Body of pancreas (tissue), 4 donors: ENCODE measurements at regions not wholly inside any gene's neighbourhood (a gene's known extent, or its start where the extent isn't known, plus 50 kb on each side); places are given as distances from the start of the nearest gene placed in this dataset.
"Not testable (repeated sequence)": the region's sequence is repeated elsewhere in the genome, so short reads cannot be mapped to it uniquely, and the experiment has no call there.

Experiments
- ATAC-seq: fragments of 150-250 bp; one replicate; pipeline ENCODE4 v1.9.1; 2016
- DNase-seq, 4 donors: peaks; one replicate each; pipeline ENCODE4 v3.0.0-alpha.2; 2019
- H3K27ac ChIP-seq, 4 donors: fragments of 200-600 bp; sonication (generic); 1 replicate in 3 of 4; 2 replicates in 1 of 4; pipeline versions ENCODE4 v1.5.1 to v1.6.1; 2016 to 2019; ENCODE audit warnings: mild to moderate bottlenecking in 1 of 4, mixed read lengths in 1 of 4, moderate library complexity in 1 of 4
- H3K27me3 ChIP-seq, 2 donors: fragments of 200-600 bp; sonication (generic); one replicate each; pipeline ENCODE4 v1.6.0; 2016; ENCODE audit warnings: mild to moderate bottlenecking in 1 of 2
- H3K36me3 ChIP-seq, 2 donors: fragments of 200-600 bp; sonication (generic); replicated peaks in 1 of 2; 2 replicates each; pipeline ENCODE4 v1.5.1; 2016; ENCODE audit warnings: low read depth in 2 of 2; ENCODE audit not compliant: insufficient read depth in 1 of 2
- H3K4me1 ChIP-seq: fragments of 200-600 bp; sonication (generic); one replicate; pipeline ENCODE4 v1.6.0; 2016
- H3K4me3 ChIP-seq, 2 donors: fragments of 200-600 bp; sonication (generic); 1 replicate in 1 of 2; 2 replicates in 1 of 2; pipeline ENCODE4 v1.5.1; 2016 to 2019
- H3K9me3 ChIP-seq, 3 donors: fragments of 200-600 bp; sonication (generic); 1 replicate in 2 of 3; 2 replicates in 1 of 3; pipeline ENCODE4 v1.5.1; 2016
- CTCF ChIP-seq, 7 experiments: fragments of 450-650 bp in 4 of 7; fragments of 200-600 bp in 3 of 7; sonication (generic) in 3 of 7; IDR thresholded peaks; one replicate each; pipeline ENCODE4 v1.5.1; 2016 to 2019; ENCODE audit warnings: antibody characterized with exemption in 7 of 7
- POLR2A ChIP-seq, 3 donors: fragments of 450-650 bp; IDR thresholded peaks; one replicate each; pipeline ENCODE4 v1.6.1; 2016; ENCODE audit warnings: antibody characterized with exemption in 3 of 3, mild to moderate bottlenecking in 2 of 3
- WGBS, 2 donors: methylation state at CpG; one replicate each; pipeline ENCODE4 v1.1.5; 2017; 5-methylcytosine and 5-hydroxymethylcytosine counted together
- intact Hi-C: fragments of 100-400 bp; cut with DNase I; formaldehyde crosslinking; loops from one replicate; pipeline ENCODE4 v1.15.1; 2023

- Histone ChIP-seq H3K36me3 (no peaks in the 10 kb centered on the region), H3K4me1 (no peaks in the 10 kb centered on the region), H3K27ac (no peak overlapping the region), H3K9me3 (no peaks in the 10 kb centered on the region), H3K4me3 (no peak overlapping the region), H3K27me3 (no peaks in the 10 kb centered on the region)
- WGBS, 2 donors, result 36 to 52% methylated on average over 1 of the region's 1 CpG
- TF ChIP-seq POLR2A (IDR thresholded peaks at IDR 0.05) (no peak), CTCF (IDR thresholded peaks at IDR 0.05) (no peak)
- ATAC-seq (no peak), DNase-seq (no peak)
- intact Hi-C loops, result no loop called here
Observed at GRCh38 chr4:60989141-60989540, 211.0 kb upstream of the ADGRL3 start.

DNA sequence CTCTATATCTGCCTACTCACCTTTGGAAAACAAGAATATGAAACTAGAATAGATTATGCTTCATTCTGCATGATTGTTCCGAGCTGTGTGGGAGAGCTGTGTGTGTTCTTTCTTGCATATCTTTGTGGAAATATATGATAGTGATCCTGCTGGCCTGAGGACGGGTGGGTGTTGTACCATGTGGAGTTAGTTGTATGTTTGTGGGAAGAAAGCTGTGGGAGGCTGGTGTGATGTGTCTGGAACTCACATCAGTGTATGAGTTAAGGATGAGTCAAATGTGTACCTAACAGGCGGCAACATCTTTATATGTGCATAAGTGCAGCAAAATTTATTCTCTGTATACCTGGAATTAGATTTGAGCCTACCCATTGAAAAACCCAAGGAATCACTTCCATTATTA lies 208.1 kb upstream of the ADGRL3 start:
- intact Hi-C loops, result no loop called here
- DNase-seq (no peak), ATAC-seq (no peak)
- H3K4me1 ChIP-seq, result no peaks in the 10 kb centered on the region
- no peaks in the 10 kb centered on the region for H3K9me3 ChIP-seq
- H3K4me3 ChIP-seq, result no peak overlapping the region
- WGBS, 2 donors, result 40 to 48% methylated on average over 3 of the region's 3 CpGs
- no peaks in the 10 kb centered on the region for H3K27me3 ChIP-seq
- no peaks in the 10 kb centered on the region for H3K36me3 ChIP-seq
- TF ChIP-seq CTCF (IDR thresholded peaks at IDR 0.05), result no peak
- TF ChIP-seq POLR2A (IDR thresholded peaks at IDR 0.05), result no peak
- no peak overlapping the region for H3K27ac ChIP-seq

DNA sequence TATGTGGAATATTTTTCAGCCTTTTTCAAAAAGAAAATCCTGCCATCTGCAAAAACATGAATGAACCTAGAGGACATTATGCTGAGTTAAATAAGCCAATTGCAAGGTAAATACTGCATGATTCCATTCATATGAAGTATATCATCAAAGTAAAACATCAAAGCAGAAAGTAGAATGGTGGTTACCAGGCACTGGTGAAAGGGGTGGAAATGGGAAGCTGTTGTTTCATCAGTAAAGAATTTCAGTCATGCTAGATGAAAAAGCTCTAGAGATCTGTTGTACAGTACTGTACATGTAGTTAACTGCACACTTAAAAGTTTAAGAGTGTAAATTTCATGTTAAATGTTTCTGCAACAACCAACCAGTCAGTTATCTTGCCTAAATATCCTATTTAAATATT lies 196.8 kb upstream of the ADGRL3 start:
- ATAC-seq, result no peak

DNA sequence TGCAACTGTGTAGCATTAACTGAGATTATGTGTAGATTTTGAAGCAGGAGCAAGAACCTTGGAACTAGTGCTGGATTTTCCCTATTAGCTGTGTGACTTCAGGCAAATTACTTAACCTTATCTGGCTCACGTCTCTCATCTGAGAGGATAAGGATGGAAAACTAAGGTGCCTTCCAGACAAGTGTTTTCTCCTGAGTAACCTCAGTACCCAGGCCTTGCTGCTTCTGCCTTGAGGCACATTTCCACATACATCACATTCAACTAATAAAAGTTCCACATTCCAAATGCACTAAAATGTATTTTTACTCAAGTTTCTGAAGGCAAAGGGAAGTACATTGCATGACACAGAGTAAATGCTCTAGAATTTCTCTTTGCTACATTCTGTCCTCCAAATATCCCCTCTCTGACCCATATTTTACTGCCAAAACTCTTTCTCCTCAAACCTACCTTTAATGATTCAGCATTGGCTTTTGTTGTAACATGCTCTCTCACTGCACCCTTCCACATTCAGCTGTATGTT lies 195.4 kb upstream of the ADGRL3 start:
- no peaks in the 10 kb centered on the region for H3K36me3 ChIP-seq
- H3K4me1 ChIP-seq, result no peaks in the 10 kb centered on the region
- no peaks in the 10 kb centered on the region for H3K9me3 ChIP-seq
- DNase-seq (no peak), ATAC-seq (no peak)
- H3K4me3 ChIP-seq, result no peak overlapping the region
- WGBS, 2 donors, result 5 to 32% methylated on average over 1 of the region's 1 CpG
- TF ChIP-seq POLR2A (IDR thresholded peaks at IDR 0.05) (no peak), CTCF (IDR thresholded peaks at IDR 0.05) (no peak)
- H3K27ac ChIP-seq, result no peak overlapping the region
- no peaks in the 10 kb centered on the region for H3K27me3 ChIP-seq
- intact Hi-C loops, result no loop called here

More for the DNA sequence above, 196.8 kb upstream of the ADGRL3 start:
- TF ChIP-seq POLR2A (IDR thresholded peaks at IDR 0.05) (no peak), CTCF (IDR thresholded peaks at IDR 0.05) (no peak)
- H3K36me3 ChIP-seq, result no peaks in the 10 kb centered on the region
- DNase-seq, result no peak
- intact Hi-C loops, result no loop called here
- no peaks in the 10 kb centered on the region for H3K27me3 ChIP-seq
- H3K27ac ChIP-seq, result no peak overlapping the region
- H3K4me1 ChIP-seq, result no peaks in the 10 kb centered on the region
- H3K9me3 ChIP-seq, result no peaks in the 10 kb centered on the region
- no peak overlapping the region for H3K4me3 ChIP-seq

DNA sequence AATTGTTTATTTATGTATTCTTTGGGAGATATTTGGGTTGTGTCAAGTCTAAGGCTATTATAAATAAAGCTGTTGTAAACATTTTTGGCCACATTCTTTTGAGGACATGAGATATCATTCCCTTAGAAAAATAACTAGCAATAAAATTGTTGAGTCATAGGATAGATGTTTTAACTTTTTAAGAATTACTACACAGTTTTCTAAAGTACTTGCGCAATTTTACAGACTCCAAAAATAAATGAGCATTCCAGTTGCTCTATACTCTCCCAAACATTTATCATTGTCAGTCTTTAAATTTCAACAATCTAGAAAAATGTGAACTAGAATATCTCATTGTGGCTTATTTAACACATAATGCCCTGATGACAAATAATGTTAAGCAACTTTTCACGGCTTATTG lies 189.1 kb upstream of the ADGRL3 start:
- H3K36me3 ChIP-seq, result no peaks in the 10 kb centered on the region
- H3K4me1 ChIP-seq, result no peaks in the 10 kb centered on the region
- H3K9me3 ChIP-seq, result no peaks in the 10 kb centered on the region
- no peak for DNase-seq
- no peak overlapping the region for H3K4me3 ChIP-seq
- 67 to 73% methylated on average over 2 of the region's 2 CpGs for WGBS, 2 donors
- ATAC-seq, result no peak
- H3K27ac ChIP-seq, result no peak overlapping the region
- intact Hi-C loops, result no loop called here
- H3K27me3 ChIP-seq, result no peaks in the 10 kb centered on the region
- TF ChIP-seq CTCF (IDR thresholded peaks at IDR 0.05), result no peak
- no peak for TF ChIP-seq POLR2A (IDR thresholded peaks at IDR 0.05)

DNA sequence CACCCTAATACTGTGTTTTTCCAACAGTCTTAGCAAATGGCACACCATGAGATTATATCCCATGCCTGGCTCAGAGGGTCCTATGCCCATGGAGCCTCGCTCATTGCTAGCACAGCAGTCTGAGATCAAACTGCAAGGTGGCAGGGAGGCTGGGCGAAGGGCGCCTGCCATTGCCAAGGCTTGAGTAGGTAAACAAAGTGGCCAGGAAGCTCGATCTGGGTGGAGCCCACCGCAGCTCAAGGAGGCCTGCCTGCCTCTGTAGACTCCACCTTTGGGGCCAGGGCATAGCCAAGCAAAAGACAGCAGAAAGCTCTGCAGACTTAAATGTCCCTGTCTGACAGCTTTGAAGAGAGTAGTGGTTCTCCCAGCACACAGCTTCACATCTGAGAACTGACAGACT lies 188.2 kb upstream of the ADGRL3 start:
- intact Hi-C loops, H3K36me3 ChIP-seq, H3K27ac ChIP-seq, H3K9me3 ChIP-seq, H3K4me3 ChIP-seq, H3K27me3 ChIP-seq, H3K4me1 ChIP-seq, ATAC-seq, DNase-seq: not testable (repeated sequence)
- 59 to 74% methylated on average over 5 of the region's 5 CpGs for WGBS, 2 donors
